Naive B cell (primary cell): ENCODE measurements at regions not wholly inside any gene's neighbourhood (a gene's known extent, or its start where the extent isn't known, plus 50 kb on each side); places are given as distances from the start of the nearest gene placed in this dataset.
"Not testable (repeated sequence)": the region's sequence is repeated elsewhere in the genome, so short reads cannot be mapped to it uniquely, and the experiment has no call there.

Source experiments
- ATAC-seq, 2 donors: fragments of 150-1000 bp; cut with Tn5 transposase; 2 replicates each; pipeline ENCODE4 v1.10.0; 2021; ENCODE audit warnings: low read depth in 2 of 2, mild to moderate bottlenecking in 2 of 2, moderate library complexity in 2 of 2
- DNase-seq: peaks from one replicate; pipeline ENCODE4 v3.0.0; 2022
- H3K27ac Mint-ChIP-seq, 6 donors: one replicate each; pipeline ENCODE4 v1.8.0; 2020 to 2022; ENCODE audit warnings: mild to moderate bottlenecking in 6 of 6, mixed read lengths in 6 of 6, moderate library complexity in 5 of 6, inconsistent platforms in 2 of 6
- H3K27me3 Mint-ChIP-seq, 3 donors: one replicate each; pipeline ENCODE4 v1.8.0; 2021 to 2022; ENCODE audit warnings: mixed read lengths in 3 of 3, mild to moderate bottlenecking in 1 of 3
- H3K36me3 Mint-ChIP-seq, 2 donors: one replicate each; pipeline ENCODE4 v1.8.0; 2020 to 2022; ENCODE audit warnings: mixed read lengths in 2 of 2, inconsistent platforms in 1 of 2, mild to moderate bottlenecking in 1 of 2
- H3K4me1 Mint-ChIP-seq, 3 donors: one replicate each; pipeline ENCODE4 v1.8.0; 2020 to 2022; ENCODE audit warnings: mixed read lengths in 3 of 3, inconsistent platforms in 1 of 3, mild to moderate bottlenecking in 1 of 3, moderate library complexity in 1 of 3
- H3K4me3 Mint-ChIP-seq, 8 donors: one replicate each; pipeline ENCODE4 v1.8.0; 2020 to 2022; ENCODE audit warnings: mild to moderate bottlenecking in 8 of 8, mixed read lengths in 8 of 8, moderate library complexity in 8 of 8, inconsistent platforms in 2 of 8
- H3K9me3 Mint-ChIP-seq, 7 donors: one replicate each; pipeline ENCODE4 v1.8.0; 2020 to 2022; ENCODE audit warnings: mixed read lengths in 7 of 7, mild to moderate bottlenecking in 5 of 7, inconsistent platforms in 2 of 7, moderate library complexity in 1 of 7

DNA sequence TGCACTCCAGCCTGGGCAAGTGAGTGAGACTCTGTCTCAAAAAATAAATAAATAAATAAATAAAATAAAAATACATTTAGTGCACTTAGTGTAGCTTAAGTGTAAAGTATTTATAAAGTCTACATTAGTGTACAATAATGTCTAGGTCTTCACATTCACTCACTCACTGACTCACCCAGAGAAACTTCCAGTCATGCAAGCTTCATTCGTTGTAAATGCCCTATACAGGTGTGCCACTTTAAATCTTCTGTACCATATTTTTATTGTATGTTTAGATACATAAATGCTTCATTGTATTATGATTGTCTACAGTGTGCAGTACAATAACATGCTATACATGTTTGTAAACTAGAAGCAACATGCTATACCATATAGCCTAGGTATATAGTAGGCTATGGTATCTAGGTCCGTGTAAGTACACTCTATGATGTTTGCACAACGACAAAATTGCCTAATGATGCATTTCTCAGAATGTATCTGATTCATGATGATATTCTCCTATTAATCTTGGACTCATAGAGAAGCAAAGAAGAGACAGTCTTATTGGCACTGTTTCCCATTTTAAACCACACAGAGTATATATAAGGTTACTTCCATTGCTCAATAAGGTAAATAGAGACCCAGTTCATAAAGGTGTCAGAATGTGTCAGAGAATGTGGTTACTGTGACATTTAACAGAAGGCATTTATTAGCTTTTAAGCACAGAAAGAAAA lies 1314.9 kb downstream of the CDH11 start:
- DNase-seq (no peak), ATAC-seq (no peak)
- no peaks in the 10 kb centered on the region for H3K36me3 Mint-ChIP-seq
- H3K27ac Mint-ChIP-seq: no peak overlapping the region
- H3K27me3 Mint-ChIP-seq: no peaks in the 10 kb centered on the region
- H3K4me3 Mint-ChIP-seq: no peak overlapping the region
- no peaks in the 10 kb centered on the region for H3K4me1 Mint-ChIP-seq
- peaks cover 0 to 10% (median 0%) of the 10 kb centered on the region in 7 donors for H3K9me3 Mint-ChIP-seq

DNA sequence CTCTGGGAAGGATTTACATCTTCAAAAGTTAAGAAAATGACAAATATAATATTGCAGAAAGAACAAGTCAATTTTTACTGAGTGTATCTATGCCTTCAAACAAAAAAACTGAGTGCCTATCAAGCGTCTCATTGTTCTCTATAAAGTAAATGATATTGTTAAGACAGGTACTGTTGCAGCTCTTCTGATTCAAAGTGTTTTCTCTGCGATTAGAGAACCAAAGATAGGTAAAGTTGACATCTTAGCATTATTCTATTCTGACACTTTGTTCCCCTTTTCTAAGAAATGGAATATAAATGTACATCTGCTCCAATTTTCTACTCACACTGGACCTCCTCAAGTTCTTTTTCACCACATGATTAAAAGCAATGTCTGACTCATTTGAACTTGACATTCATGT lies 1317.7 kb downstream of the CDH11 start:
- Mint-ChIP-seq H3K36me3 (no peaks in the 10 kb centered on the region), H3K27ac (no peak overlapping the region), H3K4me3 (no peak overlapping the region), H3K4me1 (no peaks in the 10 kb centered on the region), H3K27me3 (no peaks in the 10 kb centered on the region), H3K9me3 (peaks cover 0 to 10% (median 0%) of the 10 kb centered on the region in 7 donors)
- no peak for ATAC-seq
- no peak for DNase-seq

DNA sequence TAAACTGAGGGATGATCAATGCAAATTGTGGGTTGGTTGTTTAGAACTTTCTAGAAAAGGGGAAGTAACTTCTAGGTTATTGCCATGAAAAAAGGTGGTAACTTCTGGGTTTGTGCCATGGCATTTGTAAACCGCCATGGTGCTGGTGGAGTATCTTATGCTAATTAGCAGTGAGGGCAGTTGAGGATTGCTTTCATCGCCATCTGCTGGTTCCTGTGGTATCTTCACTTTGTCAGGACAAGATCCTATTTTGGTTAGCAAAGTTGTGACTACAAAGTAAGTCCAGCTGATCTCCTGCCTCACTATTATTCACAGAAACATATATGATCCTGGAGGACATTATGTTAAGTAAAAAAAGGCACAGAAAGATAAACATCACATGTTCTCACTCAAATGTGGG lies 1332.3 kb downstream of the CDH11 start:
- Mint-ChIP-seq H3K9me3 (peaks cover 2 to 43% (median 12%) of the 10 kb centered on the region in 7 donors), H3K4me1 (no peaks in the 10 kb centered on the region), H3K27me3 (no peaks in the 10 kb centered on the region), H3K36me3 (no peaks in the 10 kb centered on the region), H3K27ac (peak overlapping the region in 1 of 6 donors; percentile 16), H3K4me3 (no peak overlapping the region)
- no peak for DNase-seq
- no peak for ATAC-seq

DNA sequence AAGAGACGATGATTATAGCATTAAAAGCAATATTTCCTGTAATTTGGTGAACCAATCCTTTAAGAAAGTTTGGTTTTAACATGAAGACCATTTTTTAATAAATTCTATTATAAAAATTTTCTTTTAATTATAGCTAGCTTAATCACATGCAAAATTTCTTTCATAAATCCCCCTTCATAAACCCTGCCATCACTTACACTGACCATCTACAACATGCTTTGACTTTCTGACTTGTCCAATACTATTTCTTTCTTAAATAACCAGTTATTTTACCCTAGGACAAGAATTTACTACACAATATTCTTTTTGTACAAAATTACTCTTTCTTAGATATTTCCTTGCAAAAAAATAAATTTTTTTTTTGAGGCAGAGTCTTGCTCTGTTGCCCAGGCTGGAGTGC lies 1334.8 kb downstream of the CDH11 start:
- Mint-ChIP-seq H3K27ac (no peak overlapping the region), H3K9me3 (peaks cover 2 to 49% (median 12%) of the 10 kb centered on the region in 7 donors), H3K4me3 (no peak overlapping the region), H3K27me3 (no peaks in the 10 kb centered on the region), H3K36me3 (no peaks in the 10 kb centered on the region), H3K4me1 (no peaks in the 10 kb centered on the region)
- ATAC-seq (no peak), DNase-seq (no peak)

DNA sequence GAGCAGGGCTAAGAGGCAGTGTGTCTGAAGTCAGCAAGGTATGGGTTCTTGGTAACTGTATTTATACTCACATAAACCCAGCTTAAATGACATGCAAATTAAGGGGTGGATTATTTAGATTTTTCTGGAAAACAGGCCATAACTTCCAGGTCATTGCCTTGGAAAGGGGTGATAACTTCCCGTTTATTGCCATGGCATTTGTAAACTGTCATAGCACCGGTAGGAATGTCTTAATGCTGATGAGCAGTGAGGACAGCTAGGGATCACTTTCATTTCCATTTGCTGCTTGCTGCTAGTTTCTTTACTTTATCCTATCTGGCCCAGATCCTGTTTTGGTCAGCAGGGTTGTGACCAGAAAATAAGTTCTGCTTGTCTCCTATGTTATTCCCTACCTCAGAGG lies 1336.7 kb downstream of the CDH11 start:
- H3K27me3 Mint-ChIP-seq: no peaks in the 10 kb centered on the region
- DNase-seq (no peak), ATAC-seq (no peak)
- no peaks in the 10 kb centered on the region for H3K36me3 Mint-ChIP-seq
- no peak overlapping the region for H3K4me3 Mint-ChIP-seq
- H3K4me1 Mint-ChIP-seq: no peaks in the 10 kb centered on the region
- H3K27ac Mint-ChIP-seq: no peak overlapping the region
- H3K9me3 Mint-ChIP-seq: peaks cover 2 to 49% (median 12%) of the 10 kb centered on the region in 7 donors

DNA sequence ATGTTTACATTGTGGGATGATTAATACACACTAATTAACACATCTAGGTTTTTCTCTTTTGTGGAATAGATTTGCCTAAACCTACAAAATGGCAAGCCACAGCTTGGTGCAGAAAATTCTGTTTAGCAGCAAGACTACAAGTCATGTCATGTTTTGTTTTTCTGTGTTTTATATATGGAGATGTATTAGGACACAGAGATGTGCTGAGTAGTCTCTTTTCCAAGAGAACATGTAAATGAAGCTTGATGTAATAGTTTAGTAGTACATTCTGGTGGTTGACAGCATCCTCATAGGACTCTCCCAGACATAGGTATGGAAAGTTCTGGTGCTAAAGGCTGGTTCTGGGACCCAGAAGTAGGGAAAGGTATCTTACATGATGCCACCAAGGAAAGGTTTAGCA lies 1345.4 kb downstream of the CDH11 start:
- H3K4me1 Mint-ChIP-seq: no peaks in the 10 kb centered on the region
- DNase-seq (no peak), ATAC-seq (no peak)
- no peak overlapping the region for H3K27ac Mint-ChIP-seq
- H3K36me3 Mint-ChIP-seq: no peaks in the 10 kb centered on the region
- no peak overlapping the region for H3K4me3 Mint-ChIP-seq
- no peaks in the 10 kb centered on the region for H3K27me3 Mint-ChIP-seq
- peaks cover 0 to 12% (median 4%) of the 10 kb centered on the region in 7 donors for H3K9me3 Mint-ChIP-seq

DNA sequence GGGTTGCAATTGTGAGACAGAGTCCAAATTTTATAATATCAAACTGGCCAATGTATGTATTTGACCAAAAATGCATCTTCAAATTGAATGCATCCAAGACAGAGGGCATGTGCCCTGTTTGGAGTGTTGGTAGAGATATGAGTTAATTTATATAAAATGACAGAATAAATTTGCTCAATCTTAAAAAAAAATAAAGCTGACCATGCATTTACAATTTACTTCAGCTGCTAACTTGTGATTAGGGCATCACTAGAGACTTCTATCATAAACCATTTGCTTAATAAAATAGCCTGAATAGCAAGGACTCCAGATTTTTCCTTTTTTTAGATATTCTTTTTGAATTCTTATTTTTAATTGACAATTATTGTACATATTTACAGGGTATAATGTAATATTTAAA lies 1345.8 kb downstream of the CDH11 start:
- peaks cover 0 to 12% (median 4%) of the 10 kb centered on the region in 7 donors for H3K9me3 Mint-ChIP-seq
- DNase-seq (no peak), ATAC-seq (no peak)
- no peaks in the 10 kb centered on the region for H3K4me1 Mint-ChIP-seq
- H3K4me3 Mint-ChIP-seq: no peak overlapping the region
- H3K27me3 Mint-ChIP-seq: no peaks in the 10 kb centered on the region
- H3K27ac Mint-ChIP-seq: no peak overlapping the region
- H3K36me3 Mint-ChIP-seq: no peaks in the 10 kb centered on the region

DNA sequence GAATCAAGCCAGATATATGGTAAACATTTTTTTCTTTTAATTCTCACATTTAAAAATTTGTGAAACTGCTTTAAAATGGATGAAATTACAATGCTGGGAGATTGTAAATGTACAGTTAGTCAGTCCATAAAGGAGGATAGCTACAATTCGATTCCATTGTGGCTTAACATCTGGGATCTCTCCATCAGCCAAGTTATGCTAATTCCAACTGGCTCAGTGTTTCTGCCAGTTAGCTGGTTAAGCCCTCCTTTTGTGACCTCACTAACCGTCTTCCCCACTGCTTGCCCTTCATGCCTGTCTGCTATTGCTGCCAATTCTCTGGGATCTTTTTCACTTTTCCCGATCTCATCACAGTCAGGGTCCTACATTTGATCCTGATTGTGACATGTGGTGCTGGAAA lies 1347.6 kb downstream of the CDH11 start:
- Mint-ChIP-seq H3K4me1 (no peaks in the 10 kb centered on the region), H3K27me3 (no peaks in the 10 kb centered on the region), H3K27ac (no peak overlapping the region), H3K9me3 (peaks cover 0 to 10% (median 4%) of the 10 kb centered on the region in 7 donors), H3K36me3 (no peaks in the 10 kb centered on the region), H3K4me3 (no peak overlapping the region)
- DNase-seq: no peak
- no peak for ATAC-seq

DNA sequence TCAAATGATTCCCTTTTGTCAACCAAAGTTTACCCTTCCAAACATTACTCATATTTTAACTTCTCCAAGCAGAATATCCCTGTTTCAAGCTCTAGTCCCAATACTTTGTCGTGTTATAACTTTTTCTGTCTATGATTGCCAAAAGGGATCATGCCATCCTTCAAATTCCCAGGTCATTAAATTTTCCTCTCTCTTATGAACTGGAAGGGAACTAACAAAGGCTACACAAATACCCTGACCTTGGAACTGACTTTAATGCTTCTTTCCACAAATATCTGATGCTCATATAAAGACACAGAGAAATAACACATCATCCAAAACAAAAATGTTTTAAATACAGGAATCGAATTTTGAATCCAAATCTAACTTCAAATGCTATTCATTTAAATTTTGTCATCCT lies 1352.7 kb downstream of the CDH11 start:
- ATAC-seq (no peak), DNase-seq (no peak)
- Mint-ChIP-seq H3K36me3 (no peaks in the 10 kb centered on the region), H3K27ac (no peak overlapping the region), H3K27me3 (no peaks in the 10 kb centered on the region), H3K4me3 (no peak overlapping the region), H3K9me3 (peaks cover 0 to 6% (median 4%) of the 10 kb centered on the region in 7 donors), H3K4me1 (no peaks in the 10 kb centered on the region)

DNA sequence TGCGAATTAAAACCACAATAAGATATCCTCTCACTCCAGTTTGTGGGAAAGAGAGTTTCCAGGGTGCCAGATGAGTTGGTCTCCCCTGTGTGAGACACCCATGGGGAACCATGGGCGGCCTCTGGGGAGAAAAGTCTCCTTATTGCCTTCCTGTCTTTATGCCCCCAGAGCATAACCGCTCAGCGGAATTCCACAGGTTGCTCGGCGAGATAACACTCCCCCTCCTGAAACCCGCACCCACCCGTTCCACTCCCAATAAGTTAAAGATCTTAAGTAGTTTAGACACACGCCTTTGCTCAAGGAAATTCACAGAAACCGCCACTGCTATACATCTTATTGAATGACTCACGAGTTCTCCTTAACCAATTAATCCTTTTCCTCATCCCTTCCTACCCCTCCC lies 1361.6 kb downstream of the CDH11 start:
- H3K4me3 Mint-ChIP-seq, H3K4me1 Mint-ChIP-seq, ATAC-seq, H3K27ac Mint-ChIP-seq, DNase-seq, H3K27me3 Mint-ChIP-seq, H3K36me3 Mint-ChIP-seq: not testable (repeated sequence)
- peaks cover 0 to 14% (median 4%) of the 10 kb centered on the region in 7 donors for H3K9me3 Mint-ChIP-seq

DNA sequence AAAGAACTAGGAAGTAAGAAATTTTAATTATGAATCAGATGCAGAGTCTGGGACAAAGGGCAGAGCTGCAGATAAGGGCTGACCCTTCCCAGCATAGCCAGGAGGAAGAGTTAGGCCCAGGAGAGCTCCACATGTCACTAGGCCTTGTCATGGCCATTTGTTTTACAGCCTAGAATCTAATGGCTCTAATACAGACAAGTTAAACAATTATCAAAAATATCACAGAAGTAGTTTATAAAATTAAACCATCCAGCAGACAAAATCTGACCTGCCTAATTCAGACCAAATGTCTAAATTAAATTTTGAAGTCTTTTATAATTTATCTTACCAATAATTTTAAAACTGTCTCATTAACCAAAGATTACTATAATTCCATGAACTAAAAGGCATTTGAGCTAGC lies 1369.5 kb downstream of the CDH11 start:
- Mint-ChIP-seq H3K4me3 (no peak overlapping the region), H3K36me3 (no peaks in the 10 kb centered on the region), H3K9me3 (peaks cover 0 to 10% (median 7%) of the 10 kb centered on the region in 7 donors), H3K4me1 (no peaks in the 10 kb centered on the region), H3K27me3 (no peaks in the 10 kb centered on the region), H3K27ac (no peak overlapping the region)
- DNase-seq: no peak
- no peak for ATAC-seq

DNA sequence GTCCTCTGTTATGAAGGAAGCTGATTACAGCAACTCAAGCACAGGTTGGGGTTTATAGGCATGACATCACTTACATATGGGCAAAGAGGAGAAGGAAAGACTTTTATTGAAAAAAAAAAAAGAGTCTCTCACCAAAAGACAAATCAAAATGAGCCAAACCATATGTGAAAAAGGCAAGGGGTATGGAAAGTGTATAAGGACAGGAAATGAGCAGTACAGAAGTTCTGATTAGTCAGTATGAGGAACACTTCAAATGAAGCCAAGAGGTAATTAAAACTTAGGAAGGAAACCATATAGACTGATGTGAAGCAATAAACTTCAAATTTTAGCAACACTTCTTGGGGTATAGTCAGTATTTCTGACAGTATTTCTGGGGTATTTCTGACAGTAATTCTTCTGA lies 1372.6 kb downstream of the CDH11 start:
- Mint-ChIP-seq H3K27ac (no peak overlapping the region), H3K4me3 (no peak overlapping the region), H3K9me3 (peaks cover 0 to 14% (median 10%) of the 10 kb centered on the region in 7 donors), H3K27me3 (no peaks in the 10 kb centered on the region), H3K36me3 (no peaks in the 10 kb centered on the region), H3K4me1 (no peaks in the 10 kb centered on the region)
- ATAC-seq (no peak), DNase-seq (no peak)

DNA sequence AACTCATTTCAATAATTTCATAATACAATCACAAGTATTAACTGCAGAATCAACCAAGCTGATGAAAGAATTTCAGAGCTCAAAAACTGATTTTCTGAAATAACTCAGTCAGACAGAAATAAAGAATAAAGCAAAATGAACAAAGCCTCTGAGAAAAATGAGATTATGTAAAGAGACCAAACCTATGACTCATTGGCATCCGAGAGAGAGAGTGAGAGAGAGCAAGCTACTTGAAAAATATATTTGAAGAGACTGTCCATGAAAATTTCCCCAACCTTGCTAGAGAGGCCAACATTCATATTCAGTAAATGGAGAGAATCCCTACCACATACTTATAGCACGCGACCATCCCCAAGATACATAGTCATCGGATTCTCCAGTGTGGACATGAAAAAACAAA lies 1376.4 kb downstream of the CDH11 start:
- H3K4me1 Mint-ChIP-seq: no peaks in the 10 kb centered on the region
- ATAC-seq: no peak
- no peak for DNase-seq
- no peak overlapping the region for H3K27ac Mint-ChIP-seq
- peaks cover 0 to 13% (median 7%) of the 10 kb centered on the region in 7 donors for H3K9me3 Mint-ChIP-seq
- no peak overlapping the region for H3K4me3 Mint-ChIP-seq
- H3K27me3 Mint-ChIP-seq: no peaks in the 10 kb centered on the region
- no peaks in the 10 kb centered on the region for H3K36me3 Mint-ChIP-seq

DNA sequence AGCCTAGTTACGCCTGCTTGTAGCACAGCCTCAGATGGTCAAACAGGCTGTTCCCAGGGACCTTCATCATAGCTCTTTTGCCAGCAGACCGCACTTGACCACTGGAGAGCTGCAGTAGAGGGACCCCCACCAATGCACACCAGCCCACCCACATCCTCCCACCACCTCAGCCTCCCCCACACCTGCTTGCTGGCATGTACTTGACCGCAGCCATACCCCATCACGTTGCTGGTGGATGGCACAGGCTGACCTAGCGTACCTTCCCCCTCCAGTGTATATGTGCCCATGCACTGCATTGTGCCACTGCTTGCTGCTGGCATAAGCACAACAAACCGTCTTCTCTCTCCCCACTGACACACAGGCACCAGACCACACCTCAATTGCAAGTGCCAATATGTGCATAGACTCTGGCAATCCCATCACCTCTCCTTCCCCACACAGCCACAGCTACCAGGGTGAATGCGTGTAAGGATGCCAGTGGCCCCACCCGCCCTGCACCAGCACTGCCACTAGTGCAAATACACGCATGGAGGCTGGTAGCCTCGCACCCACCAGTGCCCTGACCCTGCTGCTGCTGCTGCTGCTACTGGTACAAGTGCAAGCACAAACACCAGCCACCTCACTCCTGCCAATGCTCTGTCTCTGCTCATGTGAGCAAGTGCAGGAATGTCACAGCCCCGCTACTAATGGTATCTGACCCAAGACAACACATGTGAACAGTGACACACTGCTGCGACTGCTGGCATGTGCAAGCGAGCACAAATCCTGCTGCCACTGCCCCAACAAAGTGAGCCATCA lies 1377.6 kb downstream of the CDH11 start:
- DNase-seq (no peak), ATAC-seq (no peak)
- Mint-ChIP-seq H3K4me1 (no peaks in the 10 kb centered on the region), H3K36me3 (no peaks in the 10 kb centered on the region), H3K9me3 (peaks cover 0 to 13% (median 5%) of the 10 kb centered on the region in 7 donors), H3K4me3 (no peak overlapping the region), H3K27ac (no peak overlapping the region), H3K27me3 (no peaks in the 10 kb centered on the region)
